ENCODE measurements at regions not wholly inside any gene's neighbourhood (a gene's known extent, or its start where the extent isn't known, plus 50 kb on each side); places are given as distances from the start of the nearest gene placed in this dataset.

GRCh38 chr1:232372841-232373440 is 257.0 kb downstream of the SIPA1L2 start:
- ATAC-seq: no peak
- intact Hi-C loops (cut with DNase I): no loop called here

GRCh38 chr1:232372431-232372830 is 257.5 kb downstream of the SIPA1L2 start:
- Histone ChIP-seq H3K4me1 (peaks cover 0 to 25% (median 11%) of the 10 kb centered on the region in 9 donors), H3K4me3 (no peak overlapping the region), H3K27me3 (no peaks in the 10 kb centered on the region), H3K36me3 (no peaks in the 10 kb centered on the region), H3K27ac (no peak overlapping the region), H3K9me3 (no peaks in the 10 kb centered on the region)
- DNase-seq (no peak), ATAC-seq (no peak)
- WGBS, 2 donors: 91 to 92% methylated on average over 13 of the region's 13 CpGs
- no peak for TF ChIP-seq CTCF (IDR thresholded peaks at IDR 0.05)
- intact Hi-C loops (cut with DNase I): no loop called here

More at GRCh38 chr1:232372841-232373440, 257.0 kb downstream of the SIPA1L2 start:
- H3K27ac ChIP-seq: no peak overlapping the region
- no peaks in the 10 kb centered on the region for H3K27me3 ChIP-seq
- WGBS, 2 donors: 79 to 84% methylated on average over 11 of the region's 11 CpGs
- no peak overlapping the region for H3K4me3 ChIP-seq
- TF ChIP-seq CTCF (IDR thresholded peaks at IDR 0.05): no peak
- no peak for DNase-seq
- no peaks in the 10 kb centered on the region for H3K36me3 ChIP-seq
- H3K9me3 ChIP-seq: no peaks in the 10 kb centered on the region
- peaks cover 2 to 30% (median 15%) of the 10 kb centered on the region in 9 donors for H3K4me1 ChIP-seq

GRCh38 chr1:232369451-232370296 is 260.3 kb downstream of the SIPA1L2 start:
- peak; percentile 62 to 89 (median 80) for ATAC-seq
- H3K36me3 ChIP-seq: no peaks in the 10 kb centered on the region
- WGBS, 2 donors: 66 to 73% methylated on average over 11 of the region's 11 CpGs
- H3K27me3 ChIP-seq: no peaks in the 10 kb centered on the region
- H3K27ac ChIP-seq: peak overlapping the region in 7 of 10 donors; percentile 18 to 68 (median 40)
- no peaks in the 10 kb centered on the region for H3K9me3 ChIP-seq
- peak in 1 of 2 donors; percentile 27 for DNase-seq
- H3K4me3 ChIP-seq: no peak overlapping the region
- TF ChIP-seq CTCF (IDR thresholded peaks at IDR 0.05): no peak
- peaks cover 0 to 11% (median 0%) of the 10 kb centered on the region in 9 donors for H3K4me1 ChIP-seq
- intact Hi-C loops (cut with DNase I): no loop called here

GRCh38 chr1:232368821-232369321 is 261.1 kb downstream of the SIPA1L2 start:
- TF ChIP-seq CTCF (IDR thresholded peaks at IDR 0.05): no peak
- DNase-seq (no peak), ATAC-seq (no peak)
- H3K27ac ChIP-seq: peak overlapping the region in 4 of 10 donors; percentile 18 to 68 (median 50)
- intact Hi-C loops (cut with DNase I): no loop called here
- peaks cover 0 to 11% (median 0%) of the 10 kb centered on the region in 9 donors for H3K4me1 ChIP-seq
- H3K9me3 ChIP-seq: no peaks in the 10 kb centered on the region
- no peaks in the 10 kb centered on the region for H3K36me3 ChIP-seq
- H3K4me3 ChIP-seq: no peak overlapping the region
- 93% methylated on average over 2 of the region's 2 CpGs for WGBS, 2 donors
- H3K27me3 ChIP-seq: no peaks in the 10 kb centered on the region
